Fibroblast of the aortic adventitia (primary cell): ENCODE measurements at regions not wholly inside any gene's neighbourhood (a gene's known extent, or its start where the extent isn't known, plus 50 kb on each side); places are given as distances from the start of the nearest gene placed in this dataset.
A peak's percentile ranks its signal among the peaks of the same experiment; 100 is the strongest.
"Not testable (repeated sequence)": the region's sequence is repeated elsewhere in the genome, so short reads cannot be mapped to it uniquely, and the experiment has no call there.

Experiments used
- DNase-seq: peaks from one replicate; pipeline ENCODE4 v3.0.0-alpha.2; 2010; ENCODE audit warnings: low read depth
- H3K4me3 ChIP-seq: 2 replicates; pipeline ENCODE4 v1.5.1; 2011; ENCODE audit warnings: low read depth, mild to moderate bottlenecking, control low read depth, low read length, moderate library complexity

GRCh38 chr9:94387338-94388010 is 59.0 kb upstream of the NUTM2F start:
- DNase-seq, H3K4me3 ChIP-seq: not testable (repeated sequence)

GRCh38 chr9:94388011-94388406 is 59.6 kb upstream of the NUTM2F start:
- H3K4me3 ChIP-seq, DNase-seq: not testable (repeated sequence)

- not testable (repeated sequence) for H3K4me3 ChIP-seq, DNase-seq
Observed at GRCh38 chr9:94390425-94391098, 62.1 kb upstream of the NUTM2F start.

- not testable (repeated sequence) for DNase-seq
Observed at GRCh38 chr9:94392971-94393624, 64.7 kb upstream of the NUTM2F start.

GRCh38 chr9:94397766-94398379 is 69.4 kb upstream of the NUTM2F start:
- not testable (repeated sequence) for DNase-seq, H3K4me3 ChIP-seq

More at GRCh38 chr9:94392971-94393624, 64.7 kb upstream of the NUTM2F start:
- not testable (repeated sequence) for H3K4me3 ChIP-seq

- H3K4me3 ChIP-seq, DNase-seq: not testable (repeated sequence)
Observed at GRCh38 chr9:94400461-94400860, 72.0 kb upstream of the NUTM2F start.

- DNase-seq, H3K4me3 ChIP-seq: not testable (repeated sequence)
Observed at GRCh38 chr9:94402795-94403194, 74.4 kb upstream of the NUTM2F start.

GRCh38 chr9:94403571-94403970 is 75.1 kb upstream of the NUTM2F start:
- peak; percentile 65 for DNase-seq
- H3K4me3 ChIP-seq: not testable (repeated sequence)

- H3K4me3 ChIP-seq: not testable (repeated sequence)
Observed at GRCh38 chr9:94413665-94414064, 85.2 kb upstream of the NUTM2F start.

GRCh38 chr9:94415111-94415510 is 86.7 kb upstream of the NUTM2F start:
- not testable (repeated sequence) for H3K4me3 ChIP-seq, DNase-seq

More at GRCh38 chr9:94413665-94414064, 85.2 kb upstream of the NUTM2F start:
- DNase-seq: not testable (repeated sequence)

- not testable (repeated sequence) for H3K4me3 ChIP-seq, DNase-seq
Observed at GRCh38 chr9:94420098-94420497, 91.7 kb upstream of the NUTM2F start.

- not testable (repeated sequence) for DNase-seq, H3K4me3 ChIP-seq
Observed at GRCh38 chr9:94421951-94422350, 93.5 kb upstream of the NUTM2F start.

- H3K4me3 ChIP-seq, DNase-seq: not testable (repeated sequence)
Observed at GRCh38 chr9:94425312-94425711, 96.9 kb upstream of the NUTM2F start.

- not testable (repeated sequence) for H3K4me3 ChIP-seq, DNase-seq
Observed at GRCh38 chr9:94437128-94437527, 108.7 kb upstream of the NUTM2F start.

GRCh38 chr9:94438336-94438735 is 109.9 kb upstream of the NUTM2F start:
- not testable (repeated sequence) for H3K4me3 ChIP-seq, DNase-seq

- not testable (repeated sequence) for H3K4me3 ChIP-seq, DNase-seq
Observed at GRCh38 chr9:94441146-94441545, 112.7 kb upstream of the NUTM2F start.
